ENCODE measurements at regions not wholly inside any gene's neighbourhood (a gene's known extent, or its start where the extent isn't known, plus 50 kb on each side); places are given as distances from the start of the nearest gene placed in this dataset.

GRCh38 chr18:22639026-22639463, 221.3 kb upstream of the CTAGE1 start:
- TF ChIP-seq CTCF (conservative IDR thresholded peaks at IDR 0.05; ENCODE audit: low read depth, low read length) (no peak), EZH2 (IDR thresholded peaks at IDR 0.05; ENCODE audit: borderline replicate concordance, low read depth, low read length, poor library complexity, severe bottlenecking) (no peak)
